HCT116 (cell line): ENCODE measurements at regions not wholly inside any gene's neighbourhood (a gene's known extent, or its start where the extent isn't known, plus 50 kb on each side); places are given as distances from the start of the nearest gene placed in this dataset.

Experiments
- CBX3 ChIP-seq: IDR thresholded peaks from 2 replicates; pipeline ENCODE4 v1.6.1; 2012; ENCODE audit warnings: low read depth
- CEBPB ChIP-seq: IDR thresholded peaks from 2 replicates; pipeline ENCODE4 v1.6.1; 2012; ENCODE audit warnings: low read depth
- EZH2 ChIP-seq: fragments of 200-600 bp; sonication (generic); IDR thresholded peaks from 2 replicates; pipeline ENCODE4 v1.6.1; 2017; ENCODE audit warnings: antibody characterized with exemption, mixed run types
- POLR2A ChIP-seq: IDR thresholded peaks from 2 replicates; pipeline ENCODE4 v1.7.0; 2011; ENCODE audit warnings: borderline replicate concordance; ENCODE audit not compliant: insufficient read depth, insufficient read length; ENCODE audit errors: extremely low read depth
- POLR2AphosphoS5 ChIP-seq: IDR thresholded peaks from 2 replicates; pipeline ENCODE4 v1.6.1; 2011; ENCODE audit warnings: mild to moderate bottlenecking, low read depth, low read length, moderate library complexity
- RAD21 ChIP-seq: IDR thresholded peaks from 2 replicates; pipeline ENCODE4 v1.6.1; 2012; ENCODE audit warnings: low read depth, mild to moderate bottlenecking
- SIN3A ChIP-seq: IDR thresholded peaks from 2 replicates; pipeline ENCODE4 v1.6.1; 2012; ENCODE audit warnings: low read depth
- ZNF274 ChIP-seq: fragments of 200-500 bp; sonication (Bioruptor generic); IDR thresholded peaks from 2 replicates; pipeline ENCODE4 v1.6.1; 2014; ENCODE audit warnings: mild to moderate bottlenecking, low read depth, low read length, inconsistent platforms
- TF ChIP-seq, protein P1 (sequence below), 3 experiments: fragments of 200-600 bp in 1 of 3; sonication (generic) in 1 of 3; IDR thresholded peaks in 2 of 3; conservative IDR thresholded peaks in 1 of 3; 2 replicates each; pipeline ENCODE4 v1.5.1; 2012 to 2017; ENCODE audit warnings: low read depth in 2 of 3, low read length in 2 of 3, antibody characterized with exemption in 1 of 3, borderline replicate concordance in 1 of 3, control low read depth in 1 of 3, mild to moderate bottlenecking in 1 of 3, mixed read lengths in 1 of 3, mixed run types in 1 of 3, moderate library complexity in 1 of 3; ENCODE audit not compliant: insufficient read depth in 1 of 3
- TF ChIP-seq, protein P2 (sequence below): IDR thresholded peaks from 2 replicates; pipeline ENCODE4 v1.6.1; 2012; ENCODE audit warnings: low read depth

DNA sequence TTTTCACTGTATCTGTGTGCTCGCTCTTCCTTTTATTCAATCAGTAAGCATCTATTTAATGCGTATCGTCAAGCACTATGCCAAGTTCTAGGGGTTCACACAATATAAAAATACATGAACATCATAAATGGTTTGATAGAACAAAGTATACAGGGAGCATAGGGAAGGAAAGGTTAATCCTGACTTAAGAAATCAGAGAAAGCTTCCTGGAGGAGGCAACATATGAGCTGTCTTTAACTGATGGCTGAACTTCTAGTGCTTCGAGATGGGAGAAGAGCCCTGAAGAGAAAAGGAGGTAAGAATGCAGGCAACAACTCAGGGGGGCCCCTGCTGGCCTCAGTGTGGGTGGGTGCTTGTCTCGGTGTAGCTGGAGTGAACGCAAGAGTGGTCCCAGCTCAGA, 63.6 kb upstream of the GALNT2 start:
- TF ChIP-seq, protein P1, sequence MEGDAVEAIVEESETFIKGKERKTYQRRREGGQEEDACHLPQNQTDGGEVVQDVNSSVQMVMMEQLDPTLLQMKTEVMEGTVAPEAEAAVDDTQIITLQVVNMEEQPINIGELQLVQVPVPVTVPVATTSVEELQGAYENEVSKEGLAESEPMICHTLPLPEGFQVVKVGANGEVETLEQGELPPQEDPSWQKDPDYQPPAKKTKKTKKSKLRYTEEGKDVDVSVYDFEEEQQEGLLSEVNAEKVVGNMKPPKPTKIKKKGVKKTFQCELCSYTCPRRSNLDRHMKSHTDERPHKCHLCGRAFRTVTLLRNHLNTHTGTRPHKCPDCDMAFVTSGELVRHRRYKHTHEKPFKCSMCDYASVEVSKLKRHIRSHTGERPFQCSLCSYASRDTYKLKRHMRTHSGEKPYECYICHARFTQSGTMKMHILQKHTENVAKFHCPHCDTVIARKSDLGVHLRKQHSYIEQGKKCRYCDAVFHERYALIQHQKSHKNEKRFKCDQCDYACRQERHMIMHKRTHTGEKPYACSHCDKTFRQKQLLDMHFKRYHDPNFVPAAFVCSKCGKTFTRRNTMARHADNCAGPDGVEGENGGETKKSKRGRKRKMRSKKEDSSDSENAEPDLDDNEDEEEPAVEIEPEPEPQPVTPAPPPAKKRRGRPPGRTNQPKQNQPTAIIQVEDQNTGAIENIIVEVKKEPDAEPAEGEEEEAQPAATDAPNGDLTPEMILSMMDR (IDR thresholded peaks at IDR 0.05 in 2 of 3, conservative IDR thresholded peaks at IDR 0.05 in 1 of 3; ENCODE audit: borderline replicate concordance in 1 of 3, insufficient read depth in 1 of 3, low read depth in 2 of 3, low read length in 2 of 3) = no peak
- TF ChIP-seq CEBPB (no peak), EZH2 (no peak), POLR2A (no peak), CBX3 (no peak), RAD21 (no peak), POLR2AphosphoS5 (no peak), SIN3A (no peak), ZNF274 (no peak)
- TF ChIP-seq, protein P2, sequence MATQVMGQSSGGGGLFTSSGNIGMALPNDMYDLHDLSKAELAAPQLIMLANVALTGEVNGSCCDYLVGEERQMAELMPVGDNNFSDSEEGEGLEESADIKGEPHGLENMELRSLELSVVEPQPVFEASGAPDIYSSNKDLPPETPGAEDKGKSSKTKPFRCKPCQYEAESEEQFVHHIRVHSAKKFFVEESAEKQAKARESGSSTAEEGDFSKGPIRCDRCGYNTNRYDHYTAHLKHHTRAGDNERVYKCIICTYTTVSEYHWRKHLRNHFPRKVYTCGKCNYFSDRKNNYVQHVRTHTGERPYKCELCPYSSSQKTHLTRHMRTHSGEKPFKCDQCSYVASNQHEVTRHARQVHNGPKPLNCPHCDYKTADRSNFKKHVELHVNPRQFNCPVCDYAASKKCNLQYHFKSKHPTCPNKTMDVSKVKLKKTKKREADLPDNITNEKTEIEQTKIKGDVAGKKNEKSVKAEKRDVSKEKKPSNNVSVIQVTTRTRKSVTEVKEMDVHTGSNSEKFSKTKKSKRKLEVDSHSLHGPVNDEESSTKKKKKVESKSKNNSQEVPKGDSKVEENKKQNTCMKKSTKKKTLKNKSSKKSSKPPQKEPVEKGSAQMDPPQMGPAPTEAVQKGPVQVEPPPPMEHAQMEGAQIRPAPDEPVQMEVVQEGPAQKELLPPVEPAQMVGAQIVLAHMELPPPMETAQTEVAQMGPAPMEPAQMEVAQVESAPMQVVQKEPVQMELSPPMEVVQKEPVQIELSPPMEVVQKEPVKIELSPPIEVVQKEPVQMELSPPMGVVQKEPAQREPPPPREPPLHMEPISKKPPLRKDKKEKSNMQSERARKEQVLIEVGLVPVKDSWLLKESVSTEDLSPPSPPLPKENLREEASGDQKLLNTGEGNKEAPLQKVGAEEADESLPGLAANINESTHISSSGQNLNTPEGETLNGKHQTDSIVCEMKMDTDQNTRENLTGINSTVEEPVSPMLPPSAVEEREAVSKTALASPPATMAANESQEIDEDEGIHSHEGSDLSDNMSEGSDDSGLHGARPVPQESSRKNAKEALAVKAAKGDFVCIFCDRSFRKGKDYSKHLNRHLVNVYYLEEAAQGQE = no peak
